ENCODE measurements at regions not wholly inside any gene's neighbourhood (a gene's known extent, or its start where the extent isn't known, plus 50 kb on each side); places are given as distances from the start of the nearest gene placed in this dataset.

DNA sequence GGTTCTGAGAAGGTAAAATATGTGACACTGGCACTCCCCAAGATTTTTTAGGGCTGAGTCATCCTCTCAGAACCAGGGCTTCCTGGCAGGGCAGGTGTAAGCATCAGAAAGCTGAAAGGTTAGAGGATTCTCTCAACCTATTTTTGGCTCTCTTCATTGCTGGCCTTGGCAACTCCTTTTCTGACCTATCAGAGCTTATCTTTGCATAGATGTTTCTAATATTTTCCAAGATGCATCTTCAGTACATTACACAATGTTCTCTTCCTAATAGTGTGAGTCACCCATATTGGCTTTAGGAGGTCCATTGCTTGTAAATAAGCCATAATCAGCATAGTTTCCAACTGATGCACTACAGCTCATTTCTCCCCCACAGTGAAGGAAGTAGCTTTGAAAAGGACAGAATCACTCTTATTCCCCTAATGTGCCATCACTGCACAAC is 2008.4 kb upstream of the PIK3C3 start:
- DNase-seq: no peak

DNA sequence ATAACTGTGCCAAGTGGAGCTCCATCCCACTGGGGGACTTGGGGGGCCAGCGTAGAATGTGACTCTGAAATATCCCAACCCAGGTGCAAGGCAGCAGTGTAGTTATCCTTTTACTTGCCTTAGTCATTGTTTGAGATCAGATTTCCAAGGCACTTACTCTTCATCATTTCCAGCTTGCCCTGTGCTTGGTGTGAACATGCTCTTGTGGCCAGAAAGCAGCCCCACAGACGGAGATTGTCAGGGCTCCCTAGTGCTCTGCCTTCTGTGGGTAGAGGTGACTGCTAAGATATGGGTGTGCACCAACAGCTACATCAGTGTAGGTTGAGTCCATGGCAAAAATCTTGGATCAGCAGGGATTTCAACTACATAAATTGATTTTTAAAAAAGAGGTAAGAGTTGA is 2010.0 kb upstream of the PIK3C3 start:
- no peak for DNase-seq

GRCh38 chr18:39942702-39943101 is 2012.3 kb upstream of the PIK3C3 start:
- DNase-seq: no peak

DNA sequence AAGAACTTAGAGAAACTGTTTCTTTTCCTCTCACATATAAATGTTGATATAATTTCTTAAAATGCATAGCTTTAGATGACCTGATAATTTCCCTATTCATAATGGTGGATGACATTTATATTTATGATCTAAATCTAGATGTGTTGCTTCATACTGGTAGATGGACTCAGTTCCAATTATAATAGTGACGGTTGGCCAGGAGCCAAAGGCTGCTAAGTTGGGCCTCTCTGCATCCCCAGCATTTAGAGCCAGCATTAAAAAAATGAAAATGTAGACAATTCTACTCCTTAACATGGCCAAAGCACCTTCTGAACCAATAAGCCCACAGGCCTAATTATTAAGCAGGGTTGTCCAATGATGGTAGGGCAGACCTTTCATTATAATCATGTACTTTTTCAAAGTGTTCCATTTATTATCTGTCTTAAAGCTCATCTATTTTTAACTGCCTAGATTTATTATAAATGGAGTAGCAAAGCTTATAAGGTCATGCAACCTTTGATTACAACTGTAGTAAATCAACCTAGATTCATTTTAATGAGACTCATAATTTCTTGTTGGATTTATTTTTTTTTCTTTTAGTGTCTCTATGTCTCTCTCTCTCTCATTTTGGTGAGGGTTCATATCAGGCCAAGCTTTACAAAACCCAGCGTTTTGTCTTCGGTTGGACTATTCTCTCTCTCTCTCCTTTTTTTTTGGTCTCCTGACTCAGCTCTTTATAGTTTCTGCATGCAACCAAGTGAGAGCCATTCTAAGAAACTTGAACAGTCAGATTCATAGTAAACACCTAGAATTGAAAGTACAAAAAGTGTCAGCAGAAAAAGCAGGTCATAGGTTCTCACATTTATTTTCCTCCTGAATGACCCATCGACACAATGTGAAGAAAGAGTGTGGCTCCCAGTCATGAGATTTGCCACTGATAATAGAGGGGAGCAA is 2016.1 kb upstream of the PIK3C3 start:
- no peak for DNase-seq

DNA sequence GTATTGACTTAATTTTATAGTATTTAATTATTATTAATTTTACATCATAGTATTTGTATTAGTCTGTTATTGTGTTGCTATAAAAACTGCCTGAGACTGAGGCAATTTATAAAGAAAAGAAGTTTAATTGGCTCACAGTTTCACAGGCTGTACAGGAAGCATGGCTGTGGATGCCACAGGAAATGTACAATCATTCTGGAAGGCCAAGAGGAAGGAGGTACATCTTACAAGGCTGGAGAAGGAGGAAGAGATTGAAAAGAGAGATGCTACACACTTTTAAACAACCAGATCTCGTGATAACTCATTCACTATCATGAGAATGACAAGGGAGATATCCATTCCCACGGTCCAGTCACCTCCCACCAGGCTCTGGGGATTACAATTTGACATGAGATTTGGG is 2019.4 kb upstream of the PIK3C3 start:
- DNase-seq: no peak

DNA sequence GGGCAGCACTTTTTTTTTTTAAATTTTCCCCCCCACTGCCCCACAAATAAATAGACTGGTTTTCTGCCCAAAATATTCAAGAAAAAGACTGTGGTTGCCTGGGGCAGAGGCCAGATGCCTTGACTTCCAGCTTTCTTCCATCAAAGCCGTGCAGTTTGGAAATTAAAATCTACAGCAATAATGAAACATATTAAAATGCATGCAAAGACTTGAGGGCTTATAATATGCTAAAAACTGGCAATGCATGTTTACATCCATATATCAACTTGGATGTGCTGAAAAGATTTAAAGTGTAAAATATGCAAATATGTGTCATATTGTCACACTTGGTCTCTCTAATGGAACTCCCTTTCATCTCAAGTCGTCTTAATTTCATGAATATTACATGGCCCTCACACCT is 2036.2 kb upstream of the PIK3C3 start:
- no peak for DNase-seq

DNA sequence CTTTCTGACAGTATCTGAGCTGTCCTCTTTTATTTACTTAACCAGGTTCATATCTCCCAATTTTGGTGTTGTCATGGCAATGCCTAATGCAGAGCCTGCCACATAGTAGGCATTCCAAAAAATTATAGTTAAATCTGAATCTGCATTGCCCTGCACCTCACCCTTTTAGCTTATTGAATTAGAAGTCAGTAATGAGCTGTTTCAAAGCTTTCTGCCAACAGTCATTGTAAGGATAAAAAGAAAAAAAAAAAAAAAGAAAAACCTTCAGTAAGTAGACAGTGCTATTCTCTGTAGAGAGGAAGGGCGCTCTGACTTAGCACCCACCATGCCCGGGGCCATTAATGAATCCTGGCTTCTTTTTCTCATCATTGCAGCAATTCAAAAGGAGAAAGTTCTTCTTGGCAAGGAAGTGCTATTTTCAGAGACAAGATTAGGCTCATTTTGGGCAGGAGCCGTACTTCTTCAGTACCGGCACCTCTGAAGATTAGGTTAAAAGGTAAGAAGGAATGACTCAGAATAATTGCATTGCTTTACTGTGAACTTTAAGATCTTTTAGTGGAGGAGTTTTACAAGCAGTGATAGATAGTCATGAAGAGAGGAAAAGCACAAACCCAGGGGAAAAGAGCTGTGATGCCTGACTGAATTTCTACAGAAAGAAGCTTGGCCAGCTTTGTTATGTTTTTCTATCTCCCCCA is 2041.2 kb upstream of the PIK3C3 start:
- DNase-seq: no peak

GRCh38 chr18:39911716-39912115 is 2043.3 kb upstream of the PIK3C3 start:
- no peak for DNase-seq

DNA sequence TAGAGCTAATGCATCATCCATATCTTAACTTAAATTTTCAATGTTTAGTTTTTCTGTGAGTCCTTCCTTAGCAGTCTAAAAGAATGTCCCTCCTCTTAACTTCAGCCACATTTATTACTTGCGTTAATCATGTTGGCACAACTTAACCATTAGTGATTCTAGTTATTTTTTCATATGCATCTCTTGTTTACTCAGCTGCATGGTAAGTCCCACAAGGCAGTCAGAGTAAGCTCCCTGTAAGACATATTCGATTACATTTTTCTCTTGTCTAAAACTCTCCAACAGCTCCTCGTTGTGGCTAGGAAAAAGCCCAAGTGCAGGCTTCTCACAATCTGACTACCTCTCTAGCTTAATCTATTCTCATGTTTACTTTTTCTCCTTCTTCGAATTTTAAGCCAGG is 2045.3 kb upstream of the PIK3C3 start:
- DNase-seq: no peak

- no peak for DNase-seq
Observed at GRCh38 chr18:39886136-39886535, 2068.9 kb upstream of the PIK3C3 start.

DNA sequence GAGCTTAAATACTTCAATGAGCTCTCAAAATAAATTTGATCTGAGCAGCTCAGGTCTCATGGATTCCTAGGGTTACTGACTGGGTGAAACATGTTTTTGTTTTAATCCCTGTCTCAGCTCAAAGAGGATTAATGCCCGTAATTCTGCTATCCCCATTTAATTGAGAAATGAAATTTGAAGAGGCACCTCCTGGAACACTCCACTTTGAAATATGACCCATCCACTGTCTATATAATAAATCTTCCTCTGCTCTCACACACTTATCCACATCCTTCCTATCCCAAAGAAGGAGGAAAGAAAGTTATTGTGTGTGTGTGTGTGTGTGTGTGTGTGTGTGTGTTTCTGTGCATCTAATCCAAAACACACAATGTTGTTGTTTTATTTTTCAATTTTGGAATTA is 2082.4 kb upstream of the PIK3C3 start:
- no peak for DNase-seq

DNA sequence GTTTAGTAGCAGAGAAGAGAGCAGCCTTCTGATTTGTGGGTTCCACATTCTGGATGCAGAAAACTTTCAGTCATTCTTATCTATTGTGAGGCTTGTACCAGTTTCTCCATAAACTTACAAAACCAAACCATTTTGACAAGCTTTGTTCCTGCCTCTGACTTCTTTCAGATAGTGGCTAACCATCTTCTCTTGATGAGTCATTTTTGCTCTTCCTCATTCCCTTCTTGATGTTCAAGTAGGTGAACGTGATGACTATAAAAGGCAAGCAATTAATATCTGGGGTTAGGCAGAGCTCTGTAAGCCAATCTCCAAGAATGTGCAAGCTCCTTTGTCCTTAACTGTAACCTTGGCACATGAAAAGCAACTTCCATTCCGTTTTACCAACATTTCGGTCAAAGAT is 2083.1 kb upstream of the PIK3C3 start:
- DNase-seq: no peak

- DNase-seq: no peak
Observed at GRCh38 chr18:39870591-39870990, 2084.4 kb upstream of the PIK3C3 start.

GRCh38 chr18:39863916-39864315 is 2091.1 kb upstream of the PIK3C3 start:
- DNase-seq: peak in 4 of 56 donors; percentile 0 to 9 (median 4)

DNA sequence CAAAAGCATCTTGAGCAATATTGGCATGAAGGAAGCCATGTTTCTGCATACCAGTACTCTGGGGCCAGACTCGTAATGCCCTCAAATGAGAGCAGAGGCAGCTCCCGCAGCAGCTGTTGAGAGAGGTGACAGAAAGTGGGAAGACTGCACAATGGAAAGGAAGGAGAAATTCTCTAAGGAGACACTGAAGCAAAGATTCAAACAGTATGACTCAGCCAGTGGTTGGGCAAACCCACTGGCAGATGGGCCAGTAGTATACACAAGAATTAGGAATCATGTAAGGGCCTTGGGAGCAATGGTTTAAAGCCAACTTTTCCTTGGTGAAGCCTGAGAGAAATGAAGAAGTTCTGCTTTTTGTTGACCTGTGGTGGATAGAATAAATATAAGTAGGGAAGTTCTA is 2092.7 kb upstream of the PIK3C3 start:
- DNase-seq: no peak

- no peak for DNase-seq
Observed at GRCh38 chr18:39854291-39854690, 2100.7 kb upstream of the PIK3C3 start.

DNA sequence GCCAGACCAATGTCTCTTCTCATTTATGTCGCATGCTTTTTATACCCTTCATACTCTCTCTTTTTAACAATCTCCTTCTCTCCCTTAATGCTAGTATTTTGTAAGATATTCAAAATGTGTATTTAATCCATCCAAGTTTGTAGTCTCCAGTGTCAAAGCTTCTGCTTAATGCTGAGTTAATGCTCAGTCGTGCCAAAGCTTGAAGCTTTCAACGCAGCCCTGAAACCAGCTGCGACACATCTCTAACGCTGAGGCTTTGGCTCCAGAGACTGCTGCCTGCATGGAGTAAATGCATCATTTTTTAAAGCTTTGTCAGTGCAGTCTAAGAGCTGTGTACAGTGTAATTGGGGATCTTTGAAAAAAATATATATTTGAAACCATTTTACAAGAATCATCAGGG is 2108.8 kb upstream of the PIK3C3 start:
- no peak for DNase-seq

DNA sequence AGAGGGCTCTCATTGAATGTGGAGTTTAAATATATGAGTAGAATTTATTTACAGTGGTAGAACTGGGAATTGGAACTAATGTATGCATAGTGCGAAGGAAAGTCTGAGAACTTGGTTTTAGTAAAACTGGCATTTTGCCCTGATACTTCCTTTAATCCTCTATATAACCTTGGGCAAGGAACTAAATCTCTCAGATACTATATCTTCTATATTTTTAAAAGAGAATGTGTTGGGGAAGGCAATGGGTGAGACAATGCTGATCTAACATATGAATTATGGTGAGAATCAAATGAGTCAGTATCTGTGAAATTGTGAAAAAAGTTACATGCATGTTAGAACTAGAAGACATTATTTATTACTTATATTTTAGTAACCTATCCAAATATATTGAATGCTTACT is 2109.4 kb upstream of the PIK3C3 start:
- no peak for DNase-seq

DNA sequence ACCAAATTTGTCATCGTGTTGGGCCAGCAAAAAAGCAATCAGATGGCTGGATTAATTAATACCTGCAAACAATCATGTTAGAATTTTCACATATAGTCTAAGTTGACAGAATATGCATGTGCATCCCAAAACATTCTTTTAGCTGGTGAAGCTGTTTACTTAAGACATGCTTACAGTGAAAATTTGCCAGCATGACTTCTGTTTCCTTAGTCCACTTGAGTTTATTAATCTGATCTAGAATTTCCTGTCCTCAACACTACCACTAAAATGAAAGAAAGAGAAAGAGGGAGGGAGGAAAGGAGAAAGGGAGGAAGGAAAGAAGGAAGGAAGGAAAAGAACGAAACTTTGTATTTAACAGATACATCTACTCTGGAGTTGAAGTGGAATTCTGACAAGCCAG is 2109.9 kb upstream of the PIK3C3 start:
- no peak for DNase-seq

- DNase-seq: no peak
Observed at GRCh38 chr18:39843546-39843945, 2111.5 kb upstream of the PIK3C3 start.

DNA sequence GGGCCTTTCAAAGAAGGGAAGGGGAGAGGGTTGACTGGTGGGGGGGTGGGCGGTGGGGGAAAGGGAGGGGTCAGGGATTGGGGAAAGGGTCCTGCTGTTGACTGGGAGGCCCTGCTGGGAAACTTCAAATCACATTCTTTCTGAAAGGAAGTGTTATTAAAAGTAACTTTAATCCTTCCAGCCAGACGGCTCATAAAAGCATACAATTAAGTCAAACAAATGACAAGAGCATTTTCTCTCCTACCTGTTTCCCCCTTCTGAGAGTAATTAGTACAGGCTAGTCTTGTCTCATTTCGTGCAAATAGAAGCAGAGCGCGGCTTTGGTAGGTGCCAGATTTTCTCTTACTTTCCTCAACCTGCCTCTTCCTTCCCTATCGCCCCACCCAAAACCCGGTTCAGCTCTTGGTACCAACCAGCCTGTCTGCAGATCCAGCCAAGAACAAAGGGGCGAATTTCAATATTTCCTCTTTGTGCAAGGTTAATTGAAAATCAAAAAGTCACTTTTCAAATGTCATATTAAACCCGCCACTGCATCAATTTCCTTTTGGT is 2112.6 kb upstream of the PIK3C3 start:
- DNase-seq: no peak
